ENCODE measurements at regions not wholly inside any gene's neighbourhood (a gene's known extent, or its start where the extent isn't known, plus 50 kb on each side); places are given as distances from the start of the nearest gene placed in this dataset.

- no peak overlapping the region for H3K9ac ChIP-seq (ENCODE audit: low read depth in 2 of 2, low read length in 2 of 2)
- H3K36me3 ChIP-seq, result no peaks in the 10 kb centered on the region
- H3K4me3 ChIP-seq, result no peak overlapping the region
- intact Hi-C loops (cut with DNase I), result no loop called here
- no peaks in the 10 kb centered on the region for H3K27me3 ChIP-seq
- no peaks in the 10 kb centered on the region for H3K9me3 ChIP-seq
- H3K27ac ChIP-seq, result no peak overlapping the region
- TF ChIP-seq CTCF (IDR thresholded peaks at IDR 0.05), result no peak
- DNase-seq, result no peak
- H3K4me1 ChIP-seq, result no peaks in the 10 kb centered on the region
Observed at GRCh38 chr13:109669956-109670355, 116.4 kb downstream of the IRS2 start.

DNA sequence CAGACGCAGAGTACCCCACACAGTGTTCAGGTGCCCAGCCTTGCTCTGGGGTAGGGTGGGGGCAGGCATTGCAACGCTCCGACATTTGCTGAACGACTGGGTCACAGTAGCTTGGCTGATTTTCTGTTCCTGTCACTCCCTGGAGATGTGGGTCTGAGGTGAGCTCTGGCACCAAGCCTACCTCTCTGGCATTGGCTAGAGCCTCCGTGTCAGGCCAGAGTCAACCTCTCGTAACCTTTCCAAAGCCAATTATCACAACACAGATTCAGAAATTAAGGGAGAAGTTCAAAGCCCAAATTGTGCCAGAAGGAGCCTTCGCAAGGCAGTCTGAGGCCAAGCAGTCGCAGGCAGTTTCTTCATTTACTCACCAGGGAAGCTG, 117.2 kb downstream of the IRS2 start:
- Histone ChIP-seq H3K36me3 (no peaks in the 10 kb centered on the region), H3K27me3 (no peaks in the 10 kb centered on the region), H3K9ac (ENCODE audit: low read depth in 2 of 2, low read length in 2 of 2) (no peak overlapping the region), H3K27ac (no peak overlapping the region), H3K4me1 (no peaks in the 10 kb centered on the region), H3K9me3 (no peaks in the 10 kb centered on the region), H3K4me3 (no peak overlapping the region)
- no peak for DNase-seq
- intact Hi-C loops (cut with DNase I), result no loop called here
- TF ChIP-seq CTCF (IDR thresholded peaks at IDR 0.05), result no peak

- Histone ChIP-seq H3K4me1 (no peaks in the 10 kb centered on the region), H3K9ac (ENCODE audit: low read depth in 2 of 2, low read length in 2 of 2) (no peak overlapping the region), H3K4me3 (no peak overlapping the region), H3K9me3 (no peaks in the 10 kb centered on the region), H3K27me3 (no peaks in the 10 kb centered on the region), H3K27ac (no peak overlapping the region), H3K36me3 (no peaks in the 10 kb centered on the region)
- no peak for DNase-seq
- intact Hi-C loops (cut with DNase I), result no loop called here
- TF ChIP-seq CTCF (IDR thresholded peaks at IDR 0.05), result no peak
Observed at GRCh38 chr13:109668433-109669233, 117.8 kb downstream of the IRS2 start.

DNA sequence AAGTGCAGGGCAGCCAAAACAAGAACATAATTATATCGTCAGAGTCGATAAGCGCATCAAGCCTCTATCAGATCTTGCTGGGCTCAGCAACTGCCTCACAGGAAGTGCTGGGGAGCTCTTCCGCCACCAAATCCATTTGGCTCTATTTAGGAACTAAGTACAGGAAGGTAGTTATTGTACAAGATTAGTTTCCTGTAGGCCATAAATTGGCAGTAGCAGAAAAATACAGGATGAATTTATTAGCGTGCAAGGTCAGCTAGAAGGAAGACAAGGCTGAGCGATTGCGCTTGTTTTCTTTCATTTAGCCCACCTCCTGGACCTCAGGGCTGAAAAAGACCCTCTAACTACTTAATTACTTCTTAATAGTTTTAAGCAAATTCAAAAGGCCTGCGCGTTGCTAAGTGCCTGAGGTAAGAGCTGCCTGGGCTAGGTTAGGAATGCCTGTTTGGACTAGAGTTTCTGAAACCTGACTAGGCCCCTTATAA, 118.5 kb downstream of the IRS2 start:
- no peak for TF ChIP-seq CTCF (IDR thresholded peaks at IDR 0.05)
- Histone ChIP-seq H3K9ac (ENCODE audit: low read depth in 2 of 2, low read length in 2 of 2) (no peak overlapping the region), H3K9me3 (no peaks in the 10 kb centered on the region), H3K4me3 (no peak overlapping the region), H3K36me3 (no peaks in the 10 kb centered on the region), H3K27me3 (no peaks in the 10 kb centered on the region), H3K4me1 (no peaks in the 10 kb centered on the region), H3K27ac (no peak overlapping the region)
- intact Hi-C loops (cut with DNase I), result no loop called here
- no peak for DNase-seq

GRCh38 chr13:109667056-109667455, 119.3 kb downstream of the IRS2 start:
- H3K4me1 ChIP-seq, result no peaks in the 10 kb centered on the region
- DNase-seq, result no peak
- TF ChIP-seq CTCF (IDR thresholded peaks at IDR 0.05), result no peak
- no peaks in the 10 kb centered on the region for H3K9me3 ChIP-seq
- no peaks in the 10 kb centered on the region for H3K27me3 ChIP-seq
- no peak overlapping the region for H3K27ac ChIP-seq
- no peak overlapping the region for H3K4me3 ChIP-seq
- no peaks in the 10 kb centered on the region for H3K36me3 ChIP-seq
- no peak overlapping the region for H3K9ac ChIP-seq (ENCODE audit: low read depth in 2 of 2, low read length in 2 of 2)
- intact Hi-C loops (cut with DNase I), result no loop called here
